GM12872 (cell line): ENCODE measurements at regions not wholly inside any gene's neighbourhood (a gene's known extent, or its start where the extent isn't known, plus 50 kb on each side); places are given as distances from the start of the nearest gene placed in this dataset.

Experiments
- TF ChIP-seq, protein P1 (sequence below): IDR thresholded peaks from 3 replicates; pipeline ENCODE4 v1.5.1; 2011; ENCODE audit warnings: low read depth, mild to moderate bottlenecking, low read length, moderate library complexity; ENCODE audit not compliant: insufficient read depth

DNA sequence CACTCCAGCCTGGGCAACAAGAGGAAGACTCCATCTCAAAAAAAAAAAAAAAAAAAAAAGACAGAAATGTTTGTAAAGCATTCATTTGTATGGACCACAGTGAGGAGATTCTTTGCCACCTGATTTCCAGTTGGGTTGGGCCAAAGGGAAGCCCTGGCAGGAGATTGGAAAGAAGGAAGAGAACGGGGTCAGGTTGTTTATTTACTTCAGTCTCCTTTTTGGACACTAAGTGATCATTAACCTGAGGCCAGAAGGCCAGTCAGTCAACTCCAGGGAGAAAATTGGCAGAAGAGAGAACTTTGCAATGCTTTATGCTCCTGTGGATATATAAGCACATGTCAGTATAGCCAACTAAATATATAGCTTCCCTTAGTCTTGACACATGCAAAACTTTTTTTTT is 85.9 kb downstream of the NTMT2 start:
- TF ChIP-seq, protein P1, sequence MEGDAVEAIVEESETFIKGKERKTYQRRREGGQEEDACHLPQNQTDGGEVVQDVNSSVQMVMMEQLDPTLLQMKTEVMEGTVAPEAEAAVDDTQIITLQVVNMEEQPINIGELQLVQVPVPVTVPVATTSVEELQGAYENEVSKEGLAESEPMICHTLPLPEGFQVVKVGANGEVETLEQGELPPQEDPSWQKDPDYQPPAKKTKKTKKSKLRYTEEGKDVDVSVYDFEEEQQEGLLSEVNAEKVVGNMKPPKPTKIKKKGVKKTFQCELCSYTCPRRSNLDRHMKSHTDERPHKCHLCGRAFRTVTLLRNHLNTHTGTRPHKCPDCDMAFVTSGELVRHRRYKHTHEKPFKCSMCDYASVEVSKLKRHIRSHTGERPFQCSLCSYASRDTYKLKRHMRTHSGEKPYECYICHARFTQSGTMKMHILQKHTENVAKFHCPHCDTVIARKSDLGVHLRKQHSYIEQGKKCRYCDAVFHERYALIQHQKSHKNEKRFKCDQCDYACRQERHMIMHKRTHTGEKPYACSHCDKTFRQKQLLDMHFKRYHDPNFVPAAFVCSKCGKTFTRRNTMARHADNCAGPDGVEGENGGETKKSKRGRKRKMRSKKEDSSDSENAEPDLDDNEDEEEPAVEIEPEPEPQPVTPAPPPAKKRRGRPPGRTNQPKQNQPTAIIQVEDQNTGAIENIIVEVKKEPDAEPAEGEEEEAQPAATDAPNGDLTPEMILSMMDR = no peak

- TF ChIP-seq, protein P1 = no peak
These were observed 93.1 kb downstream of the NTMT2 start for GRCh38 chr1:170238704-170239391.

- TF ChIP-seq, protein P1 = no peak
These were observed 93.7 kb downstream of the NTMT2 start for GRCh38 chr1:170239445-170239844.

- TF ChIP-seq, protein P1 = no peak
These were observed 94.7 kb downstream of the NTMT2 start for GRCh38 chr1:170240409-170240808.

DNA sequence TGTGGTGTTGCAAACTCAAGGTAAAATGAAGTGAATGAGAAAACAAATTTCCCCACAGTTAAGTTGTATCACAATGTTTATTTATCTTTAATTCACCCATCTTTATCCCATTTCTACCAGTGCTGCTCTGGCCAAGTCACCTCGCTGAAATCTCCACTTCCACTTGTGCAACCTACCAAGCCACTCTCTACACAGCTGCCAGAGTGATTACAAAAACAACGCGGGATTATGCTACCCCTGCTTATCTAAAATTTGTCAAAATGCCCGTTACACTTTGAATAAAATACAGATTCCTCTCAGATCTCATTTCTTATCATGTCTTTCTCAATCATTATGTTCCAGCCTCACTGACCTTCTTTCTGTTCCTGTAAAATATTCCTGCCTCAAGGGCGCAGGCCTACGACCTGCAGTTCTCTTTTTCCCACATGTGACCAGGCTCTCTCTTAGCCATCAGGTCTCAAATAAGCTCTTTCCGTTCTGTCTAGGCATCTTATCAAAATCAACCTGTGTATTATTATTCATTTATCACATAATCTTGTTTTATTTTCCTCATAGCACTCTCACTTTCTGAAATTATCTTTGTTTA is 95.6 kb downstream of the NTMT2 start:
- TF ChIP-seq, protein P1 = no peak

DNA sequence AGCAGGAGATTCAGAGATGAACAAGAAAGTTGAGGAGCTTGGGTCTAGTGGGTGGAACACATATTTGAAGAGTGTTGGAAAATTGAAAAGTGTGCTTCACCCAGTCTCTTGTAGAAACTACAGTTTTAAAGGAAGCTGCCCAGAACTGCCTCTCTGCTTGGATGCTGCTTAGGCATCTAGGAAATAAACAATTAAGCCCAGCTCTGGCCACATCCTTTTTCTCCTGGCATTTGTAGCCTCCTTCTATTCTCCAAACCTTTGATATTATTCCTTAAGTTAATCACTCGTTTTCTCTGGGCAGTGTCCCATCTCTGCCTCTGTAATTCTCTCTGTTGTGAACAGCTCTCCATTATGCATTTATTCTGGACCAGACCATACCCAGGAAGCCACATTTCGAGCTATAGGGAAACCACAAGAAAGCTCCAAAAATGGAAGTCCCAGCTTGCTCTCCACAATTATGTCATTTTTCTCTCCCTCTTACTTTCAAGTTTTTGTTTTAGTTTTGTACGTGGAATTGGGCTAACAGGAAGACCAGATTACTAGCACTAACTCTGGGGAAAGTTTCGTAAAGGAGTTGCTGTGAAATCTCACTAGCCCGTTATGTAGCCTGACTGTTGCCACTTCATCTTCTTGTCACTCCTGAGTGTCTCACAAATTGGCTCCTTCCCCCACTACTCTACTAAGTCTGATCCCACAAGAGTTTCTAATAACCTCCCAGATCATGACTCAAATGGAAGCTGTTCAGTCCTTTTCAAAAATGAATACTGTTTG is 102.2 kb downstream of the NTMT2 start:
- TF ChIP-seq, protein P1 = no peak

GRCh38 chr1:170250531-170251276 is 104.9 kb downstream of the NTMT2 start:
- TF ChIP-seq, protein P1 = no peak
